ENCODE measurements at regions not wholly inside any gene's neighbourhood (a gene's known extent, or its start where the extent isn't known, plus 50 kb on each side); places are given as distances from the start of the nearest gene placed in this dataset.

GRCh38 chr11:130585545-130585944 lies 137.1 kb downstream of the ADAMTS15 start:
- TF ChIP-seq CTCF (IDR thresholded peaks at IDR 0.05), result no peak
- TF ChIP-seq POLR2A (IDR thresholded peaks at IDR 0.05), result no peak
